H9 (cell line): ENCODE measurements at regions not wholly inside any gene's neighbourhood (a gene's known extent, or its start where the extent isn't known, plus 50 kb on each side); places are given as distances from the start of the nearest gene placed in this dataset.

Source experiments
- DNase-seq: peaks from one replicate; pipeline ENCODE4 v3.0.0-alpha.2; 2017
- H2AFZ ChIP-seq: one replicate; pipeline ENCODE4 v1.6.1; 2013; ENCODE audit warnings: mild to moderate bottlenecking, low read length, control low read depth, moderate library complexity
- H2AK5ac ChIP-seq: 2 replicates; pipeline ENCODE4 v1.6.1; 2013; ENCODE audit warnings: low read length, control low read depth, mixed read lengths; ENCODE audit not compliant: insufficient read length
- H2BK120ac ChIP-seq: one replicate; pipeline ENCODE4 v1.6.1; 2013; ENCODE audit warnings: low read depth, mild to moderate bottlenecking, low read length, control low read depth, inconsistent platforms; ENCODE audit not compliant: poor library complexity, severe bottlenecking
- H2BK12ac ChIP-seq: 2 replicates; pipeline ENCODE4 v1.6.1; 2013; ENCODE audit warnings: low read length, control low read depth, mixed read lengths, low read depth; ENCODE audit not compliant: insufficient read length
- H2BK15ac ChIP-seq: 2 replicates; pipeline ENCODE4 v1.6.1; 2013; ENCODE audit warnings: low read depth, low read length, control low read depth
- H2BK20ac ChIP-seq: one replicate; pipeline ENCODE4 v1.6.1; 2013; ENCODE audit warnings: low read depth, mild to moderate bottlenecking, low read length, control low read depth, inconsistent platforms; ENCODE audit not compliant: poor library complexity, severe bottlenecking
- H2BK5ac ChIP-seq: 2 replicates; pipeline ENCODE4 v1.6.1; 2013; ENCODE audit warnings: low read length, control low read depth, mixed read lengths; ENCODE audit not compliant: insufficient read length
- H3K14ac ChIP-seq: 2 replicates; pipeline ENCODE4 v1.6.1; 2013; ENCODE audit warnings: low read length, control low read depth; ENCODE audit not compliant: insufficient read depth
- H3K18ac ChIP-seq: 2 replicates; pipeline ENCODE4 v1.6.1; 2013; ENCODE audit warnings: low read depth, mild to moderate bottlenecking, mixed read lengths, low read length, control low read depth; ENCODE audit not compliant: insufficient read length
- H3K23ac ChIP-seq: 2 replicates; pipeline ENCODE4 v1.6.1; 2013; ENCODE audit warnings: low read length, control low read depth, mixed read lengths, low read depth; ENCODE audit not compliant: insufficient read length
- H3K23me2 ChIP-seq: 2 replicates; pipeline ENCODE4 v1.6.1; 2013; ENCODE audit warnings: low read depth, mild to moderate bottlenecking, mixed read lengths, low read length, control low read depth; ENCODE audit not compliant: insufficient read length, poor library complexity, severe bottlenecking
- H3K27ac ChIP-seq: 2 replicates; pipeline ENCODE4 v1.5.1; 2013; ENCODE audit warnings: low read length, control low read depth, mixed read lengths, low read depth; ENCODE audit not compliant: insufficient read length
- H3K27me3 ChIP-seq: 2 replicates; pipeline ENCODE4 v1.6.1; 2013; ENCODE audit warnings: low read length, control low read depth, inconsistent platforms; ENCODE audit not compliant: insufficient read depth
- H3K4ac ChIP-seq: 2 replicates; pipeline ENCODE4 v1.6.1; 2013; ENCODE audit warnings: low read depth, mild to moderate bottlenecking, control low read depth, inconsistent platforms, low read length, moderate library complexity
- H3K4me1 ChIP-seq: 2 replicates; pipeline ENCODE4 v1.6.1; 2013; ENCODE audit warnings: low read length, control low read depth, inconsistent platforms; ENCODE audit not compliant: insufficient read depth
- H3K4me2 ChIP-seq: 2 replicates; pipeline ENCODE4 v1.6.1; 2013; ENCODE audit warnings: low read length, control low read depth, mixed read lengths; ENCODE audit not compliant: insufficient read length, insufficient read depth
- H3K56ac ChIP-seq: 2 replicates; pipeline ENCODE4 v1.6.1; 2013; ENCODE audit warnings: low read depth, mild to moderate bottlenecking, mixed read lengths, low read length, control low read depth; ENCODE audit not compliant: insufficient read length
- H3K79me1 ChIP-seq: 2 replicates; pipeline ENCODE4 v1.6.1; 2013; ENCODE audit warnings: low read depth, mild to moderate bottlenecking, moderate library complexity, low read length, control low read depth, inconsistent platforms; ENCODE audit not compliant: insufficient read depth, poor library complexity, severe bottlenecking
- H3K79me2 ChIP-seq: 2 replicates; pipeline ENCODE4 v1.6.1; 2013; ENCODE audit warnings: low read length, control low read depth, inconsistent platforms; ENCODE audit not compliant: insufficient read depth
- H3K9ac ChIP-seq: 2 replicates; pipeline ENCODE4 v1.6.1; 2013; ENCODE audit warnings: low read length, control low read depth, mixed read lengths; ENCODE audit not compliant: insufficient read length; ENCODE audit errors: extremely low read depth
- H3K9me3 ChIP-seq: one replicate; pipeline ENCODE4 v1.6.1; 2013; ENCODE audit warnings: low read depth, low read length, inconsistent platforms; ENCODE audit not compliant: control insufficient read depth
- H3T11ph ChIP-seq: one replicate; pipeline ENCODE4 v1.6.1; 2013; ENCODE audit warnings: mild to moderate bottlenecking, low read length, control low read depth, inconsistent platforms
- H4K20me1 ChIP-seq: one replicate; pipeline ENCODE4 v1.6.1; 2013; ENCODE audit not compliant: control insufficient read depth, insufficient read length, insufficient read depth
- H4K5ac ChIP-seq: 2 replicates; pipeline ENCODE4 v1.6.1; 2013; ENCODE audit warnings: low read depth, mild to moderate bottlenecking, mixed read lengths, low read length, control low read depth; ENCODE audit not compliant: insufficient read length
- H4K8ac ChIP-seq: replicated peaks from 2 replicates; pipeline ENCODE4 v1.6.1; 2013; ENCODE audit warnings: low read length, control low read depth, mixed read lengths, low read depth; ENCODE audit not compliant: insufficient read length
- H4K91ac ChIP-seq: 2 replicates; pipeline ENCODE4 v1.6.1; 2013; ENCODE audit warnings: low read depth, mild to moderate bottlenecking, moderate library complexity, mixed read lengths, low read length, control low read depth; ENCODE audit not compliant: insufficient read length
- H3K27ac Mint-ChIP-seq, 3 experiments: 2 replicates in 2 of 3; 3 replicates in 1 of 3; pipeline ENCODE4 v1.8.0; 2020 to 2021; ENCODE audit warnings: mixed read lengths in 3 of 3, mild to moderate bottlenecking in 1 of 3, moderate library complexity in 1 of 3
- H3K27me3 Mint-ChIP-seq: 2 replicates; pipeline ENCODE4 v1.8.0; 2021; ENCODE audit warnings: low read depth, mild to moderate bottlenecking, moderate library complexity, mixed read lengths
- H3K36me3 Mint-ChIP-seq, 3 experiments: 2 replicates in 2 of 3; 3 replicates in 1 of 3; pipeline ENCODE4 v1.8.0; 2020 to 2021; ENCODE audit warnings: low read depth in 3 of 3, mixed read lengths in 3 of 3; ENCODE audit not compliant: insufficient read depth in 1 of 3
- H3K4me1 Mint-ChIP-seq, 2 experiments: 2 replicates each; pipeline ENCODE4 v1.8.0; 2020; ENCODE audit warnings: mixed read lengths in 2 of 2
- H3K4me3 Mint-ChIP-seq, 2 experiments: 2 replicates in 1 of 2; 3 replicates in 1 of 2; pipeline ENCODE4 v1.8.0; 2020 to 2021; ENCODE audit warnings: mild to moderate bottlenecking in 2 of 2, mixed read lengths in 2 of 2, moderate library complexity in 1 of 2
- H3K9me3 Mint-ChIP-seq, 2 experiments: 2 replicates in 1 of 2; 3 replicates in 1 of 2; pipeline ENCODE4 v1.8.0; 2020; ENCODE audit warnings: mild to moderate bottlenecking in 2 of 2, mixed read lengths in 2 of 2, moderate library complexity in 1 of 2
- CTCF ChIP-seq: fragments of 200-600 bp; sonication (generic); conservative IDR thresholded peaks from 3 replicates; pipeline ENCODE4 v1.8.0; 2021; ENCODE audit warnings: antibody characterized with exemption, mild to moderate bottlenecking
- WGBS: extraction: QIAGEN DNeasy Blood & Tissue Kit; methylation state at CpG from one replicate; pipeline ENCODE4 v1.1.7; 2013; ENCODE audit warnings: missing lambda C conversion rate, low lambda C conversion rate, mixed read lengths; ENCODE audit not compliant: insufficient read length; ENCODE audit errors: extremely low coverage; 5-methylcytosine and 5-hydroxymethylcytosine counted together

- Mint-ChIP-seq H3K27me3 (no peaks in the 10 kb centered on the region), H3K4me3 (no peak overlapping the region), H3K36me3 (peaks cover 0 to 19% (median 0%) of the 10 kb centered on the region in 3 experiments; a peak in 3 of 7 replicates), H3K9me3 (peaks cover 8 to 12% of the 10 kb centered on the region in 2 experiments), H3K4me1 (peaks cover 0 to 3% of the 10 kb centered on the region in 2 experiments; a peak in 1 of 4 replicates), H3K27ac (no peak overlapping the region)
- no peak for TF ChIP-seq CTCF
- H2BK15ac ChIP-seq: no peak overlapping the region
- no peaks in the 10 kb centered on the region for H3K27me3 ChIP-seq
- no peak overlapping the region for H3K27ac ChIP-seq
- H3K4me2 ChIP-seq: no peak overlapping the region
- H3K79me1 ChIP-seq: no peaks in the 10 kb centered on the region
- no peak overlapping the region for H2BK20ac ChIP-seq
- no peak overlapping the region for H4K8ac ChIP-seq
- H4K20me1 ChIP-seq: no peaks in the 10 kb centered on the region
- no peak overlapping the region for H3K4ac ChIP-seq
- H3K56ac ChIP-seq: no peak overlapping the region
- H3K79me2 ChIP-seq: no peaks in the 10 kb centered on the region
- H3K4me1 ChIP-seq: no peaks in the 10 kb centered on the region
- no peak overlapping the region for H2BK5ac ChIP-seq
- no peak overlapping the region for H2AK5ac ChIP-seq
- no peak overlapping the region for H2AFZ ChIP-seq
- H4K91ac ChIP-seq: no peak overlapping the region
- no CpG with 5 or more reads among the region's 2 CpGs for WGBS
- no peak overlapping the region for H2BK12ac ChIP-seq
- no peaks in the 10 kb centered on the region for H3K9me3 ChIP-seq
- H3K23ac ChIP-seq: no peak overlapping the region
- no peak for DNase-seq
- H2BK120ac ChIP-seq: no peak overlapping the region
- H3K14ac ChIP-seq: no peak overlapping the region
- H3K9ac ChIP-seq: no peak overlapping the region
- H3K23me2 ChIP-seq: no peaks in the 10 kb centered on the region
- H4K5ac ChIP-seq: no peak overlapping the region
- no peak overlapping the region for H3K18ac ChIP-seq
- no peak overlapping the region for H3T11ph ChIP-seq
Observed at GRCh38 chr5:90066920-90067319, 342.6 kb downstream of the CETN3 start.
